DMS53 treated with DMSO at 0.1 percent for 48 hours (cell line): ENCODE measurements at regions not wholly inside any gene's neighbourhood (a gene's known extent, or its start where the extent isn't known, plus 50 kb on each side); places are given as distances from the start of the nearest gene placed in this dataset.

Source experiments
- DNase-seq: peaks from one replicate; lab custom pipeline; 2025; ENCODE audit not compliant: unreplicated experiment; lab: John Stamatoyannopoulos, UW

- no peak for DNase-seq
Measured at GRCh38 chr20:52864916-52865605, 107.1 kb upstream of the TSHZ2 start.

- no peak for DNase-seq
Measured at GRCh38 chr20:52859156-52859876, 112.8 kb upstream of the TSHZ2 start.

- DNase-seq = no peak
Measured at GRCh38 chr20:52852714-52853113, 119.4 kb upstream of the TSHZ2 start.

GRCh38 chr20:52847731-52848359 is 124.3 kb upstream of the TSHZ2 start:
- no peak for DNase-seq

GRCh38 chr20:52847029-52847660 is 125.0 kb upstream of the TSHZ2 start:
- DNase-seq = no peak

- DNase-seq = no peak
Measured at GRCh38 chr20:52845044-52845443, 127.1 kb upstream of the TSHZ2 start.

- DNase-seq = no peak
Measured at GRCh38 chr20:52843425-52843824, 128.7 kb upstream of the TSHZ2 start.

- no peak for DNase-seq
Measured at GRCh38 chr20:52841003-52841402, 131.2 kb upstream of the TSHZ2 start.

GRCh38 chr20:52840041-52840440 is 132.1 kb upstream of the TSHZ2 start:
- no peak for DNase-seq

GRCh38 chr20:52838510-52839241 is 133.5 kb upstream of the TSHZ2 start:
- no peak for DNase-seq

GRCh38 chr20:52837378-52837777 is 134.8 kb upstream of the TSHZ2 start:
- DNase-seq = no peak

- no peak for DNase-seq
Measured at GRCh38 chr20:52833901-52834300, 138.3 kb upstream of the TSHZ2 start.

GRCh38 chr20:52832151-52832774 is 139.9 kb upstream of the TSHZ2 start:
- DNase-seq = no peak

GRCh38 chr20:52830598-52830997 is 141.6 kb upstream of the TSHZ2 start:
- DNase-seq = no peak

GRCh38 chr20:52829111-52829510 is 143.0 kb upstream of the TSHZ2 start:
- DNase-seq = no peak

- DNase-seq = no peak
Measured at GRCh38 chr20:52828199-52828598, 144.0 kb upstream of the TSHZ2 start.

- DNase-seq = no peak
Measured at GRCh38 chr20:52826722-52827121, 145.4 kb upstream of the TSHZ2 start.

- no peak for DNase-seq
Measured at GRCh38 chr20:52826321-52826720, 145.8 kb upstream of the TSHZ2 start.

- DNase-seq = no peak
Measured at GRCh38 chr20:52824494-52825216, 147.5 kb upstream of the TSHZ2 start.

GRCh38 chr20:52823303-52823702 is 148.9 kb upstream of the TSHZ2 start:
- DNase-seq = no peak
